GM18868 (cell line): ENCODE measurements at regions not wholly inside any gene's neighbourhood (a gene's known extent, or its start where the extent isn't known, plus 50 kb on each side); places are given as distances from the start of the nearest gene placed in this dataset.

ENCODE experiments used
- ATAC-seq: cut with Tn5 transposase; IDR thresholded peaks from one replicate; pipeline ENCODE4 v1.9.1; 2021; ENCODE audit warnings: mild to moderate bottlenecking, moderate library complexity; ENCODE audit not compliant: unreplicated experiment

DNA sequence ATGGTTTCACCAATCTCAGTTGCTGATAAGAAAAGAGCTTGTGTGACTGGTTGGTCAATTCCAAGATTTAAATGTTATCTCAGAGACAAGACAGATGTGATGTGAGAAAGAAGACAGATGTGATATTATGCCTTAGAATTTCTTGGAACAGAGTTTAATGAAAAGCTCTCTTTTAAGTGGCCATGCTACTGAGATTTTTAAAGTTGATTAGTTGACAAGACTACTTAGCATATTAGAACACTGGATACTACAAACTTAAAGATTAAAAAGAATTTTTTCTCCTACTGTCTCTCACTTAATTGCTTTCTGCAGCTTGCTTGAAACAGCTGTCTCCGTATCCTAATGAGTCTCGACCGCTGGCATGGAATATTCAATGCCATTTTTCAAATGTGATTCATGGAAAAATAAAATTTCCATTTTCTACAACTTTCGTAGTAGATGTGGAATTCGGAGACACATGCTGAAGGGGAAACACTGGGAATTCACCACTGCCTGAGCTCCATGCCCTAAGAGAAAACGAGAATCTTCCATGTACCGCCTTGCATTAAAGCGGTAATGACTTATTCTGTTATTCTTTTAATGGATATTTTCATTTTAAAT lies 634.2 kb upstream of the SETBP1 start:
- no peak for ATAC-seq

DNA sequence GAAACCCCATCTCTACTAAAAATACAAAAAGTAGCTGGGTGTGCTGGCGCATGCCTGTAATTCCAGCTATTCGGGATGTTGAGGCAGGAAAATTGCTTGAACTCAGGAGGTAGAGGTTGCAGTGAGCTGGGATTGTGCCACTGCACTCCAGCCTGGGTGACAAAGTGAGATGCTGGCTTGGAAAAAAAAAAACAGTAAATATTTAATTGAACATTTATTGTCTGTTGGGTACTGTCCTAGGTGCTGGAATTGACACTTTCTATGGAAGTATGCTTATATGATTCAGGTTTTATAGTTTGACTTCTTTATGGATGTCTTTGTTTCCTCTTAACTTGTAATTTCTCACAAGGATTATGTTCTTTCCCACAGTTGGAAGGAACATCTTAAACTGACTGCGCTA lies 633.1 kb upstream of the SETBP1 start:
- no peak for ATAC-seq

DNA sequence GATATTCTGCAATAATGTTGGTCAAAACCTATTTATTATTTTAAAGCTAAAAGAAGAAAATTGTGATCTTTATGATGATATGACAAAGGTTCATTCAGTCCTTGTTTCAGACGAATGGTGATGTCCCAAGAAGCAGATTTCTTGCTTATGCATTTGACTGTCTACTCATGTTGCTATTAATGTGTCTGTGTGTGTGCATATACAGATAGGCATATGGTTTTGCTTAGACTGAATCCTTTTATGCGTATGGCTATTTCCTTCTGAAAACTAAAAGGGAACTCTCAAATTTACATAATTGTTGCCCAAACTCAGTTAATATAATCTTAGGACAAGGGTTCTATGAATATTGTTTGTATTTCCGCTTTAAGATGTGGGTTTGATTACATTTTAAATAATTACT lies 632.3 kb upstream of the SETBP1 start:
- no peak for ATAC-seq

DNA sequence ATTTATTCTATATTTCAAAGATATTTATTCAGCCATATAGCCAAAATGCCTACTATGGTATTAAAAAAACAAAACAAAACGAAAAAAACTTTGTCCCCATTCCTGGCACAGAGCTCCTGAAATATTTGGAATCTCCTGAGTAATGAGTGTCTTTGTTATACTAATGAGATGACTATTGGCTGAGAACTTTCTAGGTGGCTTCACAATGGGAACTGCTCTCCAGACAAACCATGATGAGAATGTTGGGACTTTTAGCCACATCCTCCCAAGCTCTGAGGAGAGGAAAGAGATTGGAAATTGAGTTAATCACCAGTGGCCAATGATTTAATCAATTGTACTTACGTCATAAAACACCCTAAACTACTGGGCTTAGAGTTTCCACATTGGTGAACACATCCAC lies 631.8 kb upstream of the SETBP1 start:
- ATAC-seq, result no peak

DNA sequence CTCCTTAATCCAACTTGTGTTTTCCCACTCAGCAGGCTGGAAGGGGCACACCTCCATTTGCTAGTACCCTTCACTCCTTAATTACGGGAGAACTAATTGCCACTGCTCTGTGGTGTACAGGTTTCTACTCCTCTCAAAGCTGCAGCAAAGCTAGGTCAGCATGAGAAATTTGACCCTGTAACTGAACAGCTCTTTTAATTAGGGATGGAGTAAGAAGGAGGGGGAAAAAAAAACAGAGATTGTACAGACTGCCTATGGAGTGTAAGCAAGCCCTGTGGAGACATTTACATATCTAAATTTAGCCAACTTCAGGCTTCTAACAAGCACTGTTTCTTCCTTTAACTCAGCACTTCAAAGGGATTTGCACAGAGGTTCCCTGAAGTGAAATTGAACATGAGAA lies 629.7 kb upstream of the SETBP1 start:
- ATAC-seq, result no peak

DNA sequence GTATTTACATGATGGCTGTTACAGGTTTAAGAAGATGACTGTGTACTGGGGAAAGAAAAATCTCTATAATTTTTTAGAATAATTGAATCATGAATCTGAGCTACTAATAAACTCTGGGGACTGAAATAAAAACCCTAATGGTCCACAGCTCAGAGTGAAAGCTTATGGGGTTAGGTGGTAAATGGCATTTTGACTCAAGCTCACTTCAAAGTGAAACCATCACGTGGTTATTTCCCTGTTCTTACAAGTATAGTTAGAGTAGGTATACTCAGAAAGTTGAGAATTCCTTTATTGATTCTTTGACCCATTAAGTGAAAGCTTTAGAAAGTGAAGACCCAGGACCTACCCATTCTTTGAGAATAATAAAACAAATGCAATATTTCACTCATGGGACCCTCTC lies 626.2 kb upstream of the SETBP1 start:
- no peak for ATAC-seq

DNA sequence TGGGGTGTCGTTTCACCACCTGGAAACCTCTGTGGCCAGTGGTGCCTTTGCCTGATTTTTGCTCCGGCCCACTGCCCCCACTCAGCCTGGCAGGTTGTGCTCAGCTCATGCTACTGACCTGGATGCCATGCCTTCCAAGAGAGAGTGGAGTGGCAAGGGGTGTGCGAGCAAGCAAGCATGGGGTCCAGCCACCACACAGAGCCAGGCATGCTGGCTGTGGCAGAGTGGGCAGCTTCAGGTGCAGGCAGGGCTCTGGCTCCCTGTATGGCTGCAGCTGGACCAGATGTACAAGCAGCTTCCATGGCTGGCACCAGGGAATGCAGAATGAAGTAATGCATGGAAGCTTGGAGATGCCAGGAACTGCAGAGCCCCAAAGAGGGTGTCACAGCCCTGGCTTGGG lies 620.5 kb upstream of the SETBP1 start:
- ATAC-seq, result no peak

DNA sequence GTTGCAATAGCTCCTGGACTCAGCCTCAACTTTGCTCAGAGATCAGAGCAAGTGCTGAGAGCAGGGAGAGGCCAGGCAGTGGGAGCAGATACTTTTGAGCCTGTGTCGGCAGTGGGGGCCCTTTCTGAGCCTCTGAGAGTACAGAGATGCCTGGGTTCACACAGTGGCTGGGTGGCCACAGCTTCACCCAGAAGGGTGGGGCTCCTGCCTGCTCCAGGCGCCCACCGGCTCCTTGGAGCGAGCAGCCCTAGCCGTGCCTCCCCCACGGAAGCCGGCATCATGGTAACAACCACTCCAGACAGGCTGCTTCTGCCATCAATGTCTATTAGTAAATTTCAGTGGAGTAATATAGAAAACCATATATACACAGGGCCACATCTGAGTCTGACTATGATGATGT lies 619.2 kb upstream of the SETBP1 start:
- no peak for ATAC-seq

DNA sequence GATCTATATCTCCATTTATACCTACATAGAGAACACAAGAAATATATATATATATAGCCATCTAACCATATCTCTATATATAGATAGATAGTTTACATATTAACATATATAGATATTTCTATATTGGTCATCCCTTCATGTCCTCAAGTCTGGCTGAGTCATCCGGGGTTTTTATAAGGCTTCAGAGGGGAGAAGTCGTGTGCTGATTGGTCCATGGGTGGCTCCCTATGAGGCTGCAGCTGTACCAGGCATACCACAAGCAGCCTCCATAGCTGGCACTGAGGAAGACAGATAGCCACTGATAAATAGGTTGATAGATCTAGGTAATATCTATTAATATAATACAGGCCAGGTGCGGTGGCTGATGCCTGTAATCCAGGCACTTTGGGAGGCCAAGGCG lies 618.3 kb upstream of the SETBP1 start:
- no peak for ATAC-seq

DNA sequence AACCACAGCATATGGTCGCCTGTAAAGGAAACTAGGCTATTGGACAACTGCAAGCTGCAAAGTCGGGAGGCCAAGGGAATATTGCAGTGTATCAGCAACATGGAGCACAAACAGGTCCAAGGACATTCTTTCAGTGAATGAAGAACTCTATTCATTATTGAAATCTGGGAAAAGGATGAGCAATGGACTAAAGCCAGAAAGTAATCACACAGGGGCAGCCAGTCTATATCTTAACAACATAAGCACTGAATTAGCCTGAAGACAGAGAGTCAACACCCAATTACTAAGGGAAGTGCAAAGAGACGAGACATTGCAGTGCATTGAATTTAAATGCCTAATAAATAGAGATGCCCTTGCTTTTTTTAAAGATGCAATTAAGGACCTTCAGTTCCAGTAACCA lies 615.5 kb upstream of the SETBP1 start:
- no peak for ATAC-seq

DNA sequence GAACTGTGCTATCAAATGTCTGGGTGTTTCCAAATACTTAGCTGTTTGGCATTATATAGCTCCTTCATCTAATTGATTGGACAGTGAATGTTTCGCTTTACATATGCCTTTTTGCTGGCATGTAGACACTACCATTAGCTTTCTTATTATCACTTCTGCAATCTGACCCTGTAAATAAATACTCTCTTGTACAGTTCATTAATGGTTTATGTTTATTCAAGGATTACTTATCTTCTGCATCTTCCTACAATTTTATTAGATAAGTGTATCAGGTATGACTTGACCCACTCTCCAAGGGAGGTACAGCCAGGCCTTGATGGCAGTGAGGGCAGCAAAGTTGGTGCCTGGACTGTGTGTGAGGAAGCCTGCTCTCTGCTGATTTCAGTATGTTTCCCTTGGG lies 614.1 kb upstream of the SETBP1 start:
- no peak for ATAC-seq

DNA sequence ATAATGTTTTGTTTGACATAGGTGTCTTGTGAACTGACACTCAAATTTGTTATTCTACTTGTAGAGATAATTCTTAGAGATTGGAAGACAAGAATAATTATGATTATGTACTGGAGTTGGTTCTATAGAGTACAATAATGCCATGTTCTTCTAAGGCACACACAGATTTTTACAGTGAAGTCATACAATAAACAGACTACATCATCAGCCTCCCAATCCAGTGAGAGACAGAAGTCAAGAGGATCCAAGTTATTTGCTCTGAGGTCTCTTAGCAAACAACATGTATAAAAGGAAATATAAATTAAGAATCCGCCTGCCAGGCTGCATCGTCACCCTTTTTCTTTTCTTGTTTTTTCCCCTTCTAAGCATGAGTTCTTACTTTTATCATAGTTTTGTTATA lies 613.5 kb upstream of the SETBP1 start:
- no peak for ATAC-seq

DNA sequence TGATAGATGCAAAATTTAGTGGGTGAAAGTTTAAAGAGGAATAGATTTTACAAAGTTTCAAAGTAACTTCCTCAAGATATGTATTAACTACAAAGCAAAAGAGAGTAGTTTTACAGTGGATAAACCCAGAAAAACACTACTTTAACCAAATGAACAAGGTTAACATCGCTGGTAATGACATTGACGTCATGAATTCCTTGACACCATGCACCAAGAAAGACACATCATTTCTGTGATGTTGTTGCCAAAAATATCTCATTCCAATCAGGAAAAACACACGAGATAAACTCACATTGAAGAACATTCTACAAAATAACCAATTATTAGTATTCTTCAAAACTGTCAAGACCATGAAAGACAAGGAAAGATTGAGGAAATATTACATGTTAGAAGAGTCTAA lies 605.6 kb upstream of the SETBP1 start:
- no peak for ATAC-seq

DNA sequence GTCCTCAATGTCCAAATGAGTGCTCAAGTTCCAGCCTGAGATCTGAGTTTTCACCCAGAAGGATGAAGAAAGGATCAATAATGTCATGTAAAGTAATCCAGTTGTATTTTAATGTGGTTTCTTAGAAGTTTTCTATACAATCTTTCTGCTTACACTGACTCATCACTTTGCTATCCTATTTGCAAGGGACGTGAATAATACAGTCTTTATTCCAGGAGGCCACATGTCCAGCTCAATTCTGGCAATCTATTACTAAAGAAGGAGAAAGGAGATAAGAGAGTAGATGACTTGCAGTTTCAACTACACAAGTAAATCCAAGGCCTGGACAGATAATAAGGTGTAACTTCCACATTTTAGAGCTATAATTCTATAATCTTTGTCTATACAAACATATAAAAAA lies 601.1 kb upstream of the SETBP1 start:
- no peak for ATAC-seq

DNA sequence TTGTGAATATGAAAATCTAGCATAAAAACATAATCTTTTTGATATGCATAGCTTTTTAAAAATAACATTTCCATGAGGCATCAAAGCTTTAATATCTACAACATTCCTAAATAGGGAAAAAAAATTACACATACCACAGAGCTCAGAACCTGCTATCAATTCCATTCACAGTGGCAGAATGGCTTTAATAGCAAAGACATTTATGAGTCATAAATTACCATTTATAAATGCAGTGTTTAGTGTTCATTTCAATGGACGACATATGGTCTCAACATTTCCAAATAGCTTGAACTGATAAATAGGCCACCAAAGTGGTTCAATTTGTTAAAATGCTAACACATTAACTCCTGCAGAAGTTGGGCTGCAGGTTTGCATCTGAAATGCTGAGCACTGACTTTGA lies 600.6 kb upstream of the SETBP1 start:
- ATAC-seq, result no peak

DNA sequence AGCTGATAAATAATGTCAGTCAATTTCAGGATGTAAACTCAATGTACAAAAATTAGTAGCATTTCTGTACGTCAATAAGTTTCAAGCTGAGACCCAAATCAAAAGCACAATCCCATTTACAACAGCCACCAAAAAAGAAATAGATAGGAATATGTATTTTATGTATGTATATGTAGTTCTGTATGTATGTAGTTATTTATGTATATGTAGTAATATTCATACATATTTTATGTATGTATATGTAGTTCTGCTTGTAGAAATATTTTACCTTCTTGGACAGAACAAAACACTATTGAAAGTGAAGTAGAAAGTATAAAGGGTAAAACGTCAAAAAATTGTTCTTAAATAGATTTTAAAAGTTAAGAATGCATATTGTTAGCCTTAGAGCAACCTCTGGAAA lies 591.0 kb upstream of the SETBP1 start:
- no peak for ATAC-seq

DNA sequence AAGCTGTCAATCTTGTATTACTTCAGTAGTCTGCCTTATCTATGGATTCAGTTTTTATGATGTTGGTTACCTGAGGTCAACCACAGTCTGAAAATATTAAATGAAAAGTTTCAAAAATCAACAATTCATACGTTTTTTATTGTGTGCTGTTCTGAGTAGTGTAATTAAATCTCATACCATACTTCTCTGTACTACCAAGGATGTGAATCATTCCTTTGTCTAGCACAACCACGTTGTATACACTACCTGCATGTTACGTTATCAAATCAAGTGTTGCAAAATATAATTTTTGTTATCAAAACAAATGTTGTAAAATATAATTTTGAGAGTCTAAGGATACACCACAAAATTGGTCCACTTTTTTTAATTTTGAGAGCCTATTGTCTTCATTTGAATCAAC lies 590.2 kb upstream of the SETBP1 start:
- ATAC-seq, result no peak

DNA sequence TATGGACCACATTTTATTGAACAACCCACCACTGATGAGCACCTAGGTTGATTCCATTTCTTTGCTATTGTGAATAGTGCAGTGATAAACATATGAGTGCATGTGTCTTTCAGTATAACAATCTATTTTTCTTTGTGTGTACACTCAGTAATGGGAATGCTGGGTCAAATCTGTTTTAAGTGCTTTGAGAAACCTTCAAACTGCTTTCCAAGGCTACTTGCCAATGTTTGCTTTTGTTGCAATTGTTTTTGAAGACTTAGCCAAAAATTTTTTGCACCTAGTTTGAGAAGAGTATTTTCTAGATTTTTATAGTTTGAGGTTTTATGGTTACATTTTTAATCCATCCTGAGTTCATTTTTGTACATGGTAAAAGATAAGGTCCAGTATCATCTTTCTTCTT lies 587.4 kb upstream of the SETBP1 start:
- no peak for ATAC-seq

DNA sequence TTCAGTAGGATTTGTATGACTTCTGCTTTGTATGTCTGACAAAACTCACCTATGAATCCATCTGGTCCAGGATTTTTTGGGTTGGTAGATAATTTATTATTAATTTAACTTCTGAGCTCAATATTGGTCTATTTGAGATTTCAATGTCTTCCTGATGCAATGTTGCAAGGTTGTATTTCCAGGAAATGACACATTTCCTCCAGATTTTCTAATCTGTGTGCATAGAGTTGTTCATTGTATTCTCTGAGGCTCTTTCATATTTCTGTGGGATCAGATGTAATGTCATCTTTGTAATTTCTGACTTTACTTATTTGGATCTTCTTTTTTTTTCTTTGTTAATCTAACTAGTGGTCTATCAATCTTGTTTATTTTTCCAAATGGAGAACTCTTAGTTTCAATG lies 584.7 kb upstream of the SETBP1 start:
- ATAC-seq, result no peak

DNA sequence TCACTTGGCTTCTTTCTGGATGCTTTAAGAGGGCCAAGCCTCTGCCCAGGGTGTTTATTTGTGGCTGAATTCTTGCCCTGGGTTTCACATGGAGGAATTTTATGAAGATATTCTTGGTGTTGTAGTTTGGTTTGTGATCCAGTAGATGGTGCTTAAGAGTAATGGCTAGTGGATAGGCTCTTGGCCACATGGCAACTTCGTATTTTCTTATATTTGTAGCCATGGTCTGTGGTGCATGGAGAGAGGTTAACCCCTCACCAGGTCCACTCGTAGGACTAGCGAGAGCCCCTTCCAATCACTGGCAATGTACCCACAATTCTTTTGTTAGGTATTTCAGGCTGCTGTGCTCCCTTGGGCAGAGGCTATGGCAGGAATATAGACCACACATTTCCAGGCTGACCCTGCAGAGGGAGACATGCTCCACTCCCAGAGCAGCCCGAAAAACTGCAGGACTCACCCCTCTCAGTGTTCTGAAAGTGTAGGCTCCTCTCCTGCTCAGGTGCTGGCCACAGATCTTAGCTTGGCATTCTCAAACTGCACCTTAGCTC lies 582.1 kb upstream of the SETBP1 start:
- peak; percentile 74 for ATAC-seq

DNA sequence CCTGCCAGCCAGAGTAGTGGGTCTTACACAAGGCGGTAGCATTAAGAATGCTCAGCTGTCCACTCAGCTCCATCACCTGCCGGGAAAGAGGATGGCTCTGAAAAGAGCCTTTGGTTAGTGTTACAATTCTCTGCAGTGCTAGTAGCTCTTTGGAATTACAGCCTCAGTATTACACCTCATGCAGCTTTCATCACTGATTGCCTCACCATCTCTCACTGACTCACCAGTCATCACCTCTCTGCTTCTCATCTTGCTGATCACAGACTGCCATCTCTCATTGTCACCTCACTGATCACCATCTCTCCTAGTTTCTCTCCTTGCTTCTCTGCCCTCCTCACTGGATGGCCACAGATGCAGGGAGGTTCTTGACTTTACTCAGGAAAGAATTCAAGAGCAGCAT lies 573.5 kb upstream of the SETBP1 start:
- ATAC-seq, result no peak

DNA sequence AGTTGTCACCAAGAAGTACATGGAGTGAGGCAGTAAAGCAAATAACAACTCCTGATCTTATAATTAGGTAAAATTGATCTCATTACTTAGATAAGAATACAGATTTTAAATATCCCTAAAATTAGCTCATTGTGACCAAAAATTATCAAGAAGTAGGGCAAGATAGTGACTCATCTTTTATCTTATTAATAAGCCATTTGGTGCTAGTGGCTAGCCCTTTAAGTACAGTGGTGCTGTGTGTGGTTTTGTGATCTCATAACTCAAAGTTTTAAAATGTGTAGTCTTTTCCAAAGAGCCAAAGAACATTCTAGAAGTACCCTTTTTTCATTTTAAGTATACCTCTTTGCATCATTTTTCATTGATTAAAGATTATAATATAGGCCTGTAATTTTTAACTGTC lies 569.4 kb upstream of the SETBP1 start:
- no peak for ATAC-seq

DNA sequence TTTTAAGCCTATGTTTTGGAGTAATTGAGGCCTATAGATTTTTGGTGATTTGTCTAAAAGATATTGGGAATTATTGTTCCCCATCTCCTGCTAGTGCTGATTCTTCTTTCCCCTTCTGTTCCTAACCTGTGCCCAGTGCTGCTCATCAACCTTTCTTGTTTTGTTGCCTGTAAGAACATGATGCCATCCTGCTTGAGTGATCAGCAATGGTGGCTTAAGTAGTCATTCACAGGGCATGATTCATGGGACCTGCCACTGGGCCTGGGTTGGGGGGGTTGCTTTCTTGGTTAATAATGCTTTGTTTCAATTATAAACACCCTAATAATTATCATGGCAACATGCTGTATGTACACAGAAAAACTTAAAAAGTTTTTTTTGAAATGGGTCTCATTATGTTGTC lies 562.9 kb upstream of the SETBP1 start:
- no peak for ATAC-seq

DNA sequence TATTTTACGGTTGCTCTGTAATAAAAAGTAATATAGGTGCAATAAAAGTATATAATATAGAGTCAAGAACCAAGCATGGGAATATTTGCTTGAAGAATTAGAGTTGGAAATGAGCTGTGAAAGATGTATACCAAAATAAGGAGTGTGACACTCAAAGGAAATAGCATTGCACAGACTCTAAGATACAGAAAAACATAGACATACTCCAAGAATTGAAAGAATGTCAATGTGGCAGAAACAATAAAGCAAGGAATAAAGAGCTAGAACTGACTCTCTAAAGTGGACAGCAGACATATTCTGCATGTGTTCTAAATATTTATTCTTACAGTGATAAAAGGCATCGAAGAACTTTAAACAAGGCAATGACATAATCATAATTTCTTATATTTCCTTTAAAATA lies 561.1 kb upstream of the SETBP1 start:
- no peak for ATAC-seq
